HL-60 (cell line): ENCODE measurements at regions not wholly inside any gene's neighbourhood (a gene's known extent, or its start where the extent isn't known, plus 50 kb on each side); places are given as distances from the start of the nearest gene placed in this dataset.

Experiments used
- CTCF ChIP-seq: IDR thresholded peaks from one replicate; pipeline ENCODE4 v1.5.1; 2011; ENCODE audit warnings: low read length, control low read depth, inconsistent platforms; ENCODE audit not compliant: insufficient read depth
- REST ChIP-seq: IDR thresholded peaks from 2 replicates; pipeline ENCODE4 v1.6.1; 2012; ENCODE audit warnings: low read depth; ENCODE audit not compliant: insufficient replicate concordance

- TF ChIP-seq CTCF (no peak), REST (no peak)
Observed at GRCh38 chr20:1809611-1810510, 85.3 kb upstream of the SIRPA start.
